IMR-90 (cell line): ENCODE measurements at regions not wholly inside any gene's neighbourhood (a gene's known extent, or its start where the extent isn't known, plus 50 kb on each side); places are given as distances from the start of the nearest gene placed in this dataset.

Experiments
- CEBPB ChIP-seq: IDR thresholded peaks from 2 replicates; pipeline ENCODE4 v1.6.1; 2012; ENCODE audit warnings: low read depth, low read length, improper control_type of control experiment
- CTCF ChIP-seq: conservative IDR thresholded peaks from 2 replicates; pipeline ENCODE4 v1.5.1; 2012; ENCODE audit warnings: mild to moderate bottlenecking, low read depth, low read length, improper control_type of control experiment
- MAFK ChIP-seq: IDR thresholded peaks from 2 replicates; pipeline ENCODE4 v1.6.1; 2012; ENCODE audit warnings: low read depth, low read length, improper control_type of control experiment
- NFE2L2 ChIP-seq: fragments of 150-350 bp; IDR thresholded peaks from 2 replicates; pipeline ENCODE4 v1.6.1; 2016; ENCODE audit warnings: low read depth, mild to moderate bottlenecking, low read length
- POLR2A ChIP-seq: IDR thresholded peaks from 2 replicates; pipeline ENCODE4 v1.6.1; 2012; ENCODE audit warnings: mild to moderate bottlenecking, low read depth, low read length
- RAD21 ChIP-seq: IDR thresholded peaks from 2 replicates; pipeline ENCODE4 v1.6.1; 2012; ENCODE audit warnings: low read length, improper control_type of control experiment
- RCOR1 ChIP-seq: IDR thresholded peaks from 2 replicates; pipeline ENCODE4 v1.6.1; 2012; ENCODE audit warnings: mild to moderate bottlenecking, low read length, improper control_type of control experiment; ENCODE audit not compliant: insufficient replicate concordance
- USF2 ChIP-seq: fragments of 150-350 bp; IDR thresholded peaks from 2 replicates; pipeline ENCODE4 v1.6.1; 2017; ENCODE audit warnings: mild to moderate bottlenecking, antibody characterized with exemption, low read length, low read depth

GRCh38 chr10:28806488-28806941, 129.2 kb downstream of the BAMBI start:
- TF ChIP-seq CTCF (no peak), POLR2A (no peak), USF2 (no peak), CEBPB (no peak), RCOR1 (no peak), NFE2L2 (no peak), RAD21 (no peak), MAFK (no peak)
